Jurkat, Clone E6-1 (cell line): ENCODE measurements at regions not wholly inside any gene's neighbourhood (a gene's known extent, or its start where the extent isn't known, plus 50 kb on each side); places are given as distances from the start of the nearest gene placed in this dataset.
A peak's percentile ranks its signal among the peaks of the same experiment; 100 is the strongest.
"Not testable (repeated sequence)": the region's sequence is repeated elsewhere in the genome, so short reads cannot be mapped to it uniquely, and the experiment has no call there.

Experiments
- DNase-seq: peaks from one replicate; pipeline ENCODE4 v3.0.0-alpha.2; 2011; ENCODE audit warnings: low read depth, low spot score
- H3K4me3 ChIP-seq: 2 replicates; pipeline ENCODE4 v1.5.1; 2011; ENCODE audit warnings: mild to moderate bottlenecking, low read length, control low read depth, moderate library complexity

DNA sequence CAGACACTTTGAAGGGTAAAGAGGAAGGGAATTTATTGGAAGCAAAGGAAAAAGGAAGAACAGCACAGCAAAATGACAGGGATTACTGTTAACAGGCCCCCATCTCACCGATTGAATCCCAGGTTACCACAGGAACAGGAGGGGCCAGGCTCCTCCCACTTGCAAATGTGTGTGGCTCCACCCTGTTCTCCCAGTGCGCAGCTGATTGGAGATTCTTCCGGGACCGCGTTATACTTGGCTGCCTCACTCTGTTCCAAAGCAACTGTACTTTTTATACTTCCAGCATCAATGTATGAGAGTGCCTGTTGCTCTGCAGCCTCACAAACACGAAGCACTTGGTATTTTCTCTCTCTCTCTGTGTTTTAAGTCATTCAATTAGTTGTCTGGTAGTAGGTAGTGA is 273.6 kb upstream of the MDGA2 start:
- no peak for DNase-seq
- H3K4me3 ChIP-seq, result no peak overlapping the region

GRCh38 chr14:47935332-47935731 is 259.9 kb upstream of the MDGA2 start:
- DNase-seq, result no peak
- no peak overlapping the region for H3K4me3 ChIP-seq

GRCh38 chr14:47929334-47929733 is 253.9 kb upstream of the MDGA2 start:
- H3K4me3 ChIP-seq, result no peak overlapping the region
- DNase-seq, result no peak

- no peak for DNase-seq
- no peak overlapping the region for H3K4me3 ChIP-seq
These were observed 245.7 kb upstream of the MDGA2 start for GRCh38 chr14:47921133-47921532.

DNA sequence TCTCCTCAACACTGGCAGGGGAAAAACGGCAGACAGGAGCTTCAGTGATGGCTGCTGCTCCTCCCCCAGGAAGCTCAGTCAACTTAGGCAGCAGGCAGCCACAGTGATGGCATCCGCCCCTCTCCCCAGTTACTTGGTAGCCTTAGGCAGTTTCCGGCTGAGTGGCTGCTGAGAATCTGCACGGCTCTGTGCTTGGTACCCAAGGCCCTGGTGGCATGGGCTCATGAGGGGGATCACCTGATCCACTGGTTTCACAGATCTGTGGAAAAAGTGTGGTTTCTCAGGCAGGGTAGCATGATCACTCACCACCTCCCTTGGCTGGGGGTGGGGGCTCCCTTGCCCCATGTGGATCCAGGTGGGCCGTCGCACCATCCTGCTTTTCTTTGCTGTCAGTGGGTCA is 244.6 kb upstream of the MDGA2 start:
- H3K4me3 ChIP-seq, result no peak overlapping the region
- no peak for DNase-seq

DNA sequence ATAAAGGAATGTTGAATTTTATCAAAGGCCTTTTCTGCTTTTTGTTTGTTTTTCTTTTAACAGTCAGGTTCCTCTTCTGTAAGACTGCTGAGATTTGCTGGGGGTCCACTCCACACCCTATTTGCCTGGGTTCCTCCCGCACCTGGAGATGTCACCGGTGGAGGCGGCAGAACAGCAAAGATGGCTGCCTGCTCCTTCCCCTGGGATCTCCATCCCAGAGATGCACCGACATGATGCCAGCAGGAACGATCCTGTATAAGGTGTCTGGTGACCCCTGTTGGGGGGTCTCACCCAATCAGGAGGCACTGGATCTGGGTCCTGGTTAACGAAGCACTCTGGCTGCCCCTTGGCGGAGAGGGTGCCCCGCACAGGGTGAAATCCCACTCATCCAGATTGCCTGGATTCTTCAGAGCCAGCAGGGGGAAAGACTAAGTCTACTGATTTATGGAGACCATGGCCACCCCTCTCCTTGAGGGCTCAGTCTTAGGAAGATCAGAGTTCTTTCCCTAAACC is 244.0 kb upstream of the MDGA2 start:
- no peak for DNase-seq
- H3K4me3 ChIP-seq, result no peak overlapping the region

DNA sequence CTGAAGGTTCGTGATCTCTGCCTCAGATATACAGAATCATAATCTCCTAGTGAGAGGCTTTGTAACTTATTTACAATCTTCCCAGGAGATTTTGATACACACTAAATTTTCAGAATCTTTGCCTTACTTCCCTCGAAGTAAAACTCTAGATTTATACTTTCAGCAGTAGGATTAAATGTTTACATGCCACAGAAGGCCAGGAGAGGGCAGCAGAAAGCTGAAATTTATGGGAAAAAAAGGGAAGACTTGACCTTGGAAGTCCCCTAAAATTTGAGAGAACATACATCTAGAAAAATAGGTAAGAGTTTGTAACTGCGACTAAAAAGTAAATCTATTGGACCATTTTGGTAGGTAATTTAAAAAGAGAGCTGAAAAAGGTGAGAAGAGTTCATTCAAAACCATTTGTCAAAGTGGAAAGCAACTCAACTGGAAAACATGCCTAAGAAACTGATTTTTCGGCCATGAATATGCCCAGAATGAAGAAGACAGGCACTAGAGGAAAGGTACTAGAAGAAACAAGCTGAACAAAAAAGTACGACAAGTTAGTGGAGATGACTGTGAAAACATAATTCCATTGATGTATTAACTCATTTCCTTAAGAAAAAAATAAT is 242.0 kb upstream of the MDGA2 start:
- no peak overlapping the region for H3K4me3 ChIP-seq
- peak; percentile 8 for DNase-seq

- not testable (repeated sequence) for H3K4me3 ChIP-seq, DNase-seq
These were observed 225.7 kb upstream of the MDGA2 start for GRCh38 chr14:47901141-47901540.

DNA sequence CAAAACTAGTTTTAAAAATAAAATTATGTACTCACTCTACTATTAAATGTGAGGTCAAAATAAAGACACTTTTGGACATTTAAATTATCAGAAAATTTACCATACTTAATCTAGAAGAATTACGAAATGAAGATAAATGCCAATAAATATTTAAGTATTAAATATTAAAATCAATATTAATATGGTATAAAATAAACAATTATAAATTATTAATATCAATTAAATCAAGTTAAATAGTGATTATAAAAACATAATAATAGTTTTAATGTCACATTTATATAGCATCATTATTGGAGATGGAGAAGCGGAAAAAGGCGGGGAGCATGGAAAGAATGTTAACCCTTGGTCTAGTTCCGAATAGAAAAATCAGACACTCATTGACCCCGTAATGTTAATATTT is 224.3 kb upstream of the MDGA2 start:
- DNase-seq, result no peak
- H3K4me3 ChIP-seq, result no peak overlapping the region

GRCh38 chr14:47874350-47874749 is 198.9 kb upstream of the MDGA2 start:
- no peak overlapping the region for H3K4me3 ChIP-seq
- no peak for DNase-seq

DNA sequence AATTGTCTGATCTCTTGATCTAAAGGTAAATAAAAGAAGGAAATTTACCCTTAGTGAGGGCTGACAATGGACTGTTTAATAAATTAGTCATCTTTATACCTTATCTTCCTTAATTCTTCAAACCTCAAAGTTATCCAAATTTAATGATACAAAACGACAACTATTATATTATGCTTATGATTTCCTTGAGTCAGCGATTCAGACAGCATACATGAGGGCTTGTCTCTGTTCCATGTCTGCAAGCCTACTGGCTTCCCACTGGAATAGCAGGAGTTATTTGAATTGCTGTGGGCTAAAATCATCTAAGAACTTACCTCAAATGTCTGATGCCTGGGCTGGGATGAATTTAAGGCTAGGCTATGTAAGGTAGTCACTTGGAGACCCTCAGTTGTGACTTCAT is 197.2 kb upstream of the MDGA2 start:
- no peak overlapping the region for H3K4me3 ChIP-seq
- no peak for DNase-seq

GRCh38 chr14:47863441-47863840 is 188.0 kb upstream of the MDGA2 start:
- no peak for DNase-seq
- no peak overlapping the region for H3K4me3 ChIP-seq

GRCh38 chr14:47857646-47858045 is 182.2 kb upstream of the MDGA2 start:
- H3K4me3 ChIP-seq, result no peak overlapping the region
- no peak for DNase-seq

- DNase-seq, result no peak
- no peak overlapping the region for H3K4me3 ChIP-seq
These were observed 176.9 kb upstream of the MDGA2 start for GRCh38 chr14:47852278-47852677.

GRCh38 chr14:47846008-47846407 is 170.6 kb upstream of the MDGA2 start:
- no peak overlapping the region for H3K4me3 ChIP-seq
- no peak for DNase-seq

DNA sequence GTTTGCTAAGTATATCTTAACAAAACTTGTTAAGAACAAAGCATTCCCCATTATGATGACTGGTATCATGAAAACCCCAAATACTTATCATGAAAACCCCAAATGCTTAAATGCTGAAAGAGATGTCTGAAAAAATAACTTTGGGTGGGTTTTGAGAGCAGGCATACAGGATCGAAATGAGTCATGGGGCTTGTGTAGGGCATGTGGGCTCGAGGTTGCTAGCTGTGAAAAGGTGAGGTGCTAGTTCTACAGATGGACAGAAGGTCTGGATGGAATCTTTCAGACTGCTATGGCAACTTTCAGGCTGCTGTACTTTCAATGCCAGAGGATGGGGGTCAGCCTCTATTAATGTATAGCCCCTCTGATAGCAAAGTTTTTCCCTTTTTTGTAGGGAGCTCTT is 167.8 kb upstream of the MDGA2 start:
- no peak overlapping the region for H3K4me3 ChIP-seq
- no peak for DNase-seq

DNA sequence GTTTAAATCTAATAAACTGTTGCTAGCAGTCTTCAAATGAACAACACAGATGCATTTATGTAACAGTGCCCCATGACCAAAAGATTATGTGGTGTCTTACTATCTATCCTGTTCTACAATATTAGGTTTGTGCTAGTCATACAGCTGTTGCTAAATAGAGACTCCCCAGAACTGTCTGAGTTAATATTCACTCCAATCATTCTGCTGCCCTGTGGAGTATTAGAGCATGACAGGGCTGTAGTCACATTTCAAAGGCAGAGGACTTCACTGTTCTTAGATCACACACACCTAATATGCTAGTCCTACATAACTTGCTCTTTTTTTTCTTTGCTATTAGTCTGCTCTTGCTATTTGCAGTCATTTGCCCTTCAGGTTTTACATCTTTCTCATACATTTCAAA is 157.6 kb upstream of the MDGA2 start:
- DNase-seq, result no peak
- H3K4me3 ChIP-seq, result no peak overlapping the region

- DNase-seq, result no peak
- H3K4me3 ChIP-seq, result no peak overlapping the region
These were observed 151.4 kb upstream of the MDGA2 start for GRCh38 chr14:47826809-47827208.

DNA sequence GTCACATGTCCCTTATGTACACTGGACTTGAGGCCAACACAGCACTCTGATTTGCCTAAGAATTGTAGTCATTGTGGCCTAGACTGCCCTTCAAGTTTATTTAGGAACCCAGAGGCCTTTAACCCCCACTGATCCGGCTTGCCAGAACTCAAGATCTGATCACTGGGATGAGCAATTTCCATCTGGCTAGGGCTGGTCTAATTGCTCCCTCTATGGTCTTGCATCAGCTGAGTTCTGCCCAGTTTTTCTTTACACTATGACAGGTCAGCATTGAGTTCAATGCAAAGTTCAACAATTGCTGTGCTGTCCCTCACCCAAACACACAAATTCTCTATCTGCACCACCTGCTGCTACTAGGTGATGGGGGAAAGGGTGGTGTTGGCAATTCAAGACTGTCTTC is 146.9 kb upstream of the MDGA2 start:
- H3K4me3 ChIP-seq, result no peak overlapping the region
- no peak for DNase-seq

- DNase-seq, result no peak
- H3K4me3 ChIP-seq, result no peak overlapping the region
These were observed 145.7 kb upstream of the MDGA2 start for GRCh38 chr14:47821135-47821534.

DNA sequence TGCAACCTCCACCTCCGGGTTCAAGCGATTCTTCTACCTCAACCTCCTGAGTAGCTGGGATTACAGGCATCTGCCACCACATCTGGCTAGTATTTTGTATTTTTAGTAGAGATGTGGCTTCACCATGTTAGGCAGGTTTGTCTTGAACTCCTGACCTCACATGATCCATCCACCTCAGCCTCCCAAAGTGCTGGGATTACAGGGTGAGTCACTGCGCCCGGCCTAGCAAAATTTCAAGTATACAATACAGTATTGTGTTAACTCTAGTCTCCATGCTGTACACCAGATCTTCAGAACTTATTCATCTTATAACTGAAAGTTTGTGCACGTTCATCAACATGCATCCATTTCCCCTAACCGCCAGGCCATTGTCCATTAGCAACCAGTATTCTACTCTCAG is 115.1 kb upstream of the MDGA2 start:
- no peak for DNase-seq
- no peak overlapping the region for H3K4me3 ChIP-seq

GRCh38 chr14:47785058-47785457 is 109.7 kb upstream of the MDGA2 start:
- no peak for DNase-seq
- no peak overlapping the region for H3K4me3 ChIP-seq
